ENCODE measurements at regions not wholly inside any gene's neighbourhood (a gene's known extent, or its start where the extent isn't known, plus 50 kb on each side); places are given as distances from the start of the nearest gene placed in this dataset.
"Not testable (repeated sequence)": the region's sequence is repeated elsewhere in the genome, so short reads cannot be mapped to it uniquely, and the experiment has no call there.

DNA sequence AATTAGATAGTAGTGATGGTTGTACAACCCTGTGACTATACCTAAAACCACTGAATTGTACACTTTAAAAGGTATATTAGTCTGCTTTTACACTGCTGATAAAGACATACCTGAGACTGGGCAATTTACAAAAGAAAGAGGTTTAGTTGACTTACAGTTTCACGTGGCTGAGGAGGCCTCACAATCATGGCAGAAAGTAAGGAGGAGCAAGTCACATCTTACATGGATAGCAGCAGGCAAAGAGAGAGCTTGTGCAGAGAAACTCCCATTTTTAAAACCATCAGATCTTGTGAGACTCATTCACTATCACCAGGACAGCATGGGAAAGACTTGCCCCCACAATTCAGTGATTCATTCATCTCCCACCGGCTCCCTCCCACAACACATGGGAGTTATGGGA is 379.9 kb downstream of the RRAGC start:
- not testable (repeated sequence) for TF ChIP-seq EZH2phosphoT487, CTCF (IDR thresholded peaks at IDR 0.05)
